ENCODE measurements at regions not wholly inside any gene's neighbourhood (a gene's known extent, or its start where the extent isn't known, plus 50 kb on each side); places are given as distances from the start of the nearest gene placed in this dataset.
"Not testable (repeated sequence)": the region's sequence is repeated elsewhere in the genome, so short reads cannot be mapped to it uniquely, and the experiment has no call there.

- DNase-seq: no peak
These were observed 102.6 kb downstream of the PLG start for GRCh38 chr6:160804639-160805038.

- no peak for DNase-seq
These were observed 106.2 kb downstream of the PLG start for GRCh38 chr6:160808263-160808662.

- no peak for DNase-seq
These were observed 108.2 kb downstream of the PLG start for GRCh38 chr6:160810238-160810637.

GRCh38 chr6:160812097-160812496 is 110.1 kb downstream of the PLG start:
- DNase-seq: no peak

- DNase-seq: no peak
These were observed 116.9 kb downstream of the PLG start for GRCh38 chr6:160818934-160819333.

GRCh38 chr6:160820661-160821060 is 118.6 kb downstream of the PLG start:
- DNase-seq: not testable (repeated sequence)

GRCh38 chr6:160831739-160832138 is 129.7 kb downstream of the PLG start:
- DNase-seq: no peak

- DNase-seq: no peak
These were observed 130.4 kb downstream of the PLG start for GRCh38 chr6:160832422-160832821.

- no peak for DNase-seq
These were observed 135.1 kb downstream of the PLG start for GRCh38 chr6:160837146-160837545.

- no peak for DNase-seq
These were observed 140.5 kb upstream of the MAP3K4 start for GRCh38 chr6:160851031-160851430.

- DNase-seq: no peak
These were observed 137.6 kb upstream of the MAP3K4 start for GRCh38 chr6:160853946-160854345.

GRCh38 chr6:160858886-160859285 is 132.7 kb upstream of the MAP3K4 start:
- no peak for DNase-seq

- DNase-seq: no peak
These were observed 131.7 kb upstream of the MAP3K4 start for GRCh38 chr6:160859822-160860221.

- no peak for DNase-seq
These were observed 129.7 kb upstream of the MAP3K4 start for GRCh38 chr6:160861824-160862223.

- DNase-seq: no peak
These were observed 127.8 kb upstream of the MAP3K4 start for GRCh38 chr6:160863782-160864181.

GRCh38 chr6:160871320-160871719 is 120.2 kb upstream of the MAP3K4 start:
- no peak for DNase-seq

GRCh38 chr6:160881148-160881808 is 110.3 kb upstream of the MAP3K4 start:
- no peak for DNase-seq

GRCh38 chr6:160882006-160882405 is 109.6 kb upstream of the MAP3K4 start:
- DNase-seq: no peak

- no peak for DNase-seq
These were observed 108.7 kb upstream of the MAP3K4 start for GRCh38 chr6:160882791-160883279.

GRCh38 chr6:160883560-160883959 is 108.0 kb upstream of the MAP3K4 start:
- no peak for DNase-seq

- no peak for DNase-seq
These were observed 107.6 kb upstream of the MAP3K4 start for GRCh38 chr6:160883999-160884398.

- not testable (repeated sequence) for DNase-seq
These were observed 102.4 kb upstream of the MAP3K4 start for GRCh38 chr6:160889148-160889547.

- DNase-seq: no peak
These were observed 99.9 kb upstream of the MAP3K4 start for GRCh38 chr6:160891690-160892089.

- no peak for DNase-seq
These were observed 96.0 kb upstream of the MAP3K4 start for GRCh38 chr6:160895562-160895961.

All from midbrain (tissue), 1 donor.